GM18873 (cell line): ENCODE measurements at regions not wholly inside any gene's neighbourhood (a gene's known extent, or its start where the extent isn't known, plus 50 kb on each side); places are given as distances from the start of the nearest gene placed in this dataset.
"Not testable (repeated sequence)": the region's sequence is repeated elsewhere in the genome, so short reads cannot be mapped to it uniquely, and the experiment has no call there.

Source experiments
- ATAC-seq: cut with Tn5 transposase; IDR thresholded peaks from one replicate; pipeline ENCODE4 v1.9.1; 2021; ENCODE audit warnings: mild to moderate bottlenecking, moderate library complexity, moderate number of reproducible peaks; ENCODE audit not compliant: unreplicated experiment, low FRiP score

GRCh38 chr16:87145181-87146176, 171.7 kb downstream of the C16orf95 start:
- ATAC-seq, result no peak

GRCh38 chr16:87146676-87147075, 170.5 kb downstream of the C16orf95 start:
- no peak for ATAC-seq

- ATAC-seq, result no peak
These were observed 168.1 kb downstream of the C16orf95 start for GRCh38 chr16:87149051-87149450.

GRCh38 chr16:87150262-87150661, 166.9 kb downstream of the C16orf95 start:
- ATAC-seq, result no peak

GRCh38 chr16:87150681-87151280, 166.4 kb downstream of the C16orf95 start:
- ATAC-seq, result no peak

- no peak for ATAC-seq
These were observed 164.9 kb downstream of the C16orf95 start for GRCh38 chr16:87152221-87152755.

- no peak for ATAC-seq
These were observed 163.9 kb downstream of the C16orf95 start for GRCh38 chr16:87153326-87153725.

- not testable (repeated sequence) for ATAC-seq
These were observed 161.9 kb downstream of the C16orf95 start for GRCh38 chr16:87155315-87155714.

- ATAC-seq, result no peak
These were observed 161.0 kb downstream of the C16orf95 start for GRCh38 chr16:87156195-87156594.

- no peak for ATAC-seq
These were observed 157.0 kb downstream of the C16orf95 start for GRCh38 chr16:87160234-87160636.

- ATAC-seq, result no peak
These were observed 156.4 kb downstream of the C16orf95 start for GRCh38 chr16:87160701-87161337.

GRCh38 chr16:87161410-87161809, 155.8 kb downstream of the C16orf95 start:
- not testable (repeated sequence) for ATAC-seq

- no peak for ATAC-seq
These were observed 155.1 kb downstream of the C16orf95 start for GRCh38 chr16:87161822-87162676.

GRCh38 chr16:87162799-87163198, 154.4 kb downstream of the C16orf95 start:
- not testable (repeated sequence) for ATAC-seq

- ATAC-seq, result no peak
These were observed 153.6 kb downstream of the C16orf95 start for GRCh38 chr16:87163637-87164036.

- ATAC-seq, result no peak
These were observed 152.0 kb downstream of the C16orf95 start for GRCh38 chr16:87165151-87165550.

GRCh38 chr16:87165885-87166284, 151.3 kb downstream of the C16orf95 start:
- no peak for ATAC-seq

GRCh38 chr16:87166321-87166720, 150.9 kb downstream of the C16orf95 start:
- ATAC-seq, result no peak

- ATAC-seq, result no peak
These were observed 150.3 kb downstream of the C16orf95 start for GRCh38 chr16:87166934-87167333.

- no peak for ATAC-seq
These were observed 147.6 kb downstream of the C16orf95 start for GRCh38 chr16:87169509-87169995.
